ENCODE measurements at regions not wholly inside any gene's neighbourhood (a gene's known extent, or its start where the extent isn't known, plus 50 kb on each side); places are given as distances from the start of the nearest gene placed in this dataset.

DNA sequence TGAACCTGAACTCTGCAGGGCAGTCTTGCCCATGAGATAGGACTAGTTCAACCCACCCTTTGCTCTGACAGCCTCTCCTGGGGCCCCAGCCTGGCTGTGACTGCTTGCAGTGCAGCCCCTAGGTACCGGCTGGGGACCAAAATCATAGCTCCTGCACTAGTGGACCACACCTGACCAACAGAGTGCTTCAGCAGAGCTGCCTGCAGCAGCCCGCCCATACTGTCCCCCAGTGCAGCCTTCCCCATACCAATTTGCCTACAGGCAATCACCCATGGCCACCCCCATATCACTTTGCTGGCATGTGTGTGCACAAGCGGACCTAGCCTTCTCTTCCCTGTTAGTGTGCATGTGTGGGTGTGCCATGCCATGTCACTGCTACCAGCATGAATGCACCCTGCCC is 347.6 kb upstream of the MPDZ start:
- DNase-seq, result no peak

DNA sequence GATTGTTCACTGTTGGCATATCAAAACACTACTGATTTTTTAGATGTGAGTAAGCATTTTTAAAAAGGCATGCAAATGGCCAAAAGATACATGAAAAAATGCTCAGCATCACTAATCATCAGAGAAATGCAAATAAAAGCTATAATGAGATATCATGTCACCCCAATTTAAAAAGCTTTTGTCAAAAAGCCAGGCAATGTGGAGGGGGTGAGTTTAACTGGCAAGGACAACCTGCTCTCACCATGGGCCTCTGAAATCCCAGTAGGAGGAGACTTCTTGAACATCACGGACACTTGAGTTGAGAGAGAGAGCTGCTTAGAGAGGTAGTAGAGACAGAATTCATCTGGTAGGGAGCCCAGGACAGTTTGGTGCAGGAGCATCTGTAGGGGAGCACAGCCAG is 347.1 kb upstream of the MPDZ start:
- DNase-seq, result no peak

DNA sequence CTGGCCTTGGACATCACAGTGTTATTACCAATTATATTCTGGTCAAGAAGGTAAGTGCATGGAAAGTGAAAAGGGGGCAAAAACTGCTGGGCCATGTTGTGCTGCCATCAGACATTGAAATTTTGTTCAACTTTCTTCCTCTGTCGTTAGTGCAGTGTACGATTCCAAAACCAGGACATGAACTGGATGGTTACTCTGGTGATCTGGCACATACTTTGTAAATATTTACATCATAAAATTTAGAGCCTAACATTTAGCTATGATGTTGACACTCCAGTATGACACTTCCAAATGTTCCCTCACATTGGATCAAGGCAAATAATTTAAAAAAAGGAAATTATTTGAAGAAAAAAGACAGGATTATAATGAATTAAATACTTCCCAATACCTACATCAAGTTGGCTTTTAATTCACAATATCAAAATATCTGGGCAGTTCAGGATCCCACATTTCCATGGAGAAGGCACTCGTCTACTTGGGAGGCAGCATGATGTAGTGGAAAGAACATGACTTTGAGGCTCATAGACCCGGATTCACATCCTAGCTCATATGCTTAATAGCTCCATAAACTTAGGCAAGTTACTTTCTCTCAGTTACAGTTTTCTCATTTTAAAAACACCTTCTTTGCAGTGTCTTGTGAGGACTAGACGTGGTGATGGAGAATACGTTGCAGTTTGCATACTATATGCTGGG is 342.5 kb upstream of the MPDZ start:
- no peak for DNase-seq

DNA sequence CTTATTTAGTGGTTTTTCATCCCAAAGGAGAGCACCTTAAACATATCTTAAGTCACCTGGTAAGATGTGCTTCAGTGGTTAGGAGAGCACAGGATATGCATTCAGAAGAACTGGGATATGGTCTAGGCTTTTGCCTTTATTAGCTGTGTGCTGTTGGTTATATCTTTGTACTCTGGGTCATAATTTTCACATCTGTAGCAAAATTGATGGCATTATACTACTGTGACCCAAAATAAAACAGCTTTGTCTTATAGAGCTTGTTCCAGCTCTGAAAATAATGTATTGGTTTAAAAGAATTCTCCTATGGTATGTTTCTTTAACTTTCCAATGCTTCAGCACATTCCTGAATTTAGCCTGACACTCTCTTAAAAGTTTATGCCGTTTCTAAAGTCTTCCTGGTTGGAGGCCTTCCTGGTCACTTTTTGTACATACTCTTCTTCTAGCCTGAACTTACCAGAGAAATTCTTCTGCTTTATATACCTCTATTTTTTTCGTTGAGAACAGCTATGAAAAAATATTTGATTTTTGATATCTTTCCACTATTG is 337.1 kb upstream of the MPDZ start:
- no peak for DNase-seq

DNA sequence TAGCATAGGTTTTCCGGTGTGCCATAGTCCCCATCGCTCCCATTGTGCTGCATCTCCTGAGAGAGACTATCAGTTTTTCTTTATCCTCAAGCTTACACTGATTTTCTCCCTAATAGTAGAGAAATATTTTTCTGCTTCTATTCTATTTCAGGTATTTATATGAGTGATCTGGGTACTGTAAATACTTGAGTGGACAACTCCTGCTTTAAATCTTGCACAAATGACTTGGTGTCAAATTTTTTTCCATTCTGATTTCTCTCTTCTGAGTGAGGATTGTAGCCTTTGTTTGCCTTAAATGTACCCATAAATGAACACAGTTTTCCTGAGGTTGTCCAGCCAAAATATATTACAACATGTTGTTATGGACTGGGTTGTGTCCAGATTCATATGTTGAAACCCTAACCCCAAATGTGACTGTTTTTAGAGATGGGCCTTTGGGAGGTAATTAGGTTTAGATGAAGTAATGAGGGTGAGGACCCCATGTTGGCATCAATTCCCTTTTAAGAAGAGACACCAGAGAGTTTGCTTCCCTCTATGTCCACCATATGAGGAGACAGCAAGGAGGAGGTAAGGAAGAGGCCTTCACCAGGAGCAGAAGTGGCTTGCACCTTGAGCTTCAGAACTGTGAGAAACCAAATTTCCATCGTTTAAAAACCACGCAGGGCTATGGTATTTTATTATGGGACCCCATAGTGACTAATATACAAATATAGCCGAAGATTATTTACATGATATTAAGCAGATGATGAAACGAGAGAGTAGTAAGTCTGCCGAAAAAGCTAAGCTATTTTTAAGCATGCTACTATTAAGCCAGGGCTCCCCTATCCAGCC is 336.4 kb upstream of the MPDZ start:
- DNase-seq, result no peak

DNA sequence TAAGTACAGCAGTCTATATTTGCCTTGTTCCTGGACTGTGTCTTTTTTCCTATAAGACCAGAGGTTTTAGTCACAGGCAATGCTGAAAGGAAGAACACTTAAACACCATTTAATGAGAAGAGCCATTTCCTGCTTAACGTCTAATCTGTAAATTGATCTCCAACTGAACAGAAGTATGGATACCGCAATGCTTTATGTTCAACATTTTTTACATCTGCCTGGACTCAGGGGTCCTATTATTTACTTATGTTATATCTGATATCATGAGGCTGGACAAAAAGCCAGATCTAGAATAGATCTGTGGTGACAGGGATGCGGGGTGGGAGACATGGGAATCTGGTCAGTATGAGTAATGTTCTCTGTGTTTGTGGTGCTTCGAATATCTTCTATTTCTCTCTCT is 334.6 kb upstream of the MPDZ start:
- DNase-seq, result no peak

DNA sequence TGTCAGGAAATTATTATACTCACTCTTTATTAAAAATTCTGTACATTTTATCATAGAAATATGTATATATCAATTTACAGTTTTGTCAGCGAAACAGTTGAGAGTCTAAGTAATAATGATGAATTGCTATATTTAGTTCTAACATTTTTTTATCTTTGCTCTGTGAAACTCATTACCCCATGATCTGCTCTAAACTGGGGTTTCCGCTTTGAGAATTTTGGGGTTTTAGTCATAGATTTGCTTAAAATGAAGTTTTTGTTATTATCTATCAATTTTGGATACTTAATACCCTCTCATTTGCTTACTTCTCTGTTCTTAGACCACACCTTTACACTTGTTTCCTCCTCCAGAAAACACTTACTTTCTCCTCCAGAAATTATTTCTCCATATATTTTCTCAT is 333.8 kb upstream of the MPDZ start:
- no peak for DNase-seq

DNA sequence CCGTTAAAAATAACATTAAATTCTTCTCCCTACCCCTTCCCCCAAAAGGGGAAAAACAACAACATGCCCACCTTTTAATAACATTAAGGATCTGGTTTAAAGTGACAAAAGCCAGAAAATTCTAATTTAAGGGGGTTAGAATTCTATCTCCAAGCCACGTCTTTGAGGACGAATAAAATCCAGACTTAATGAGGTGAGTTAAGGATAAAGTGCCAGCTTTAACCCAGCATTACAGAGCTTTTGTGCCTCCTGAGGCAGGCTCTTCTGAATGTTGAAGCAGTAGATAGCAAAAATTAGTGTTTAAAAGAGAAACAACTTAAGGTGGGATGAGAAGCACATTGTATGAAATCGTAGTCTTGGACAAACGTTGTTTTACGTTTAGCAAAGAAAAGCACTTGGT is 329.0 kb upstream of the MPDZ start:
- DNase-seq, result no peak

DNA sequence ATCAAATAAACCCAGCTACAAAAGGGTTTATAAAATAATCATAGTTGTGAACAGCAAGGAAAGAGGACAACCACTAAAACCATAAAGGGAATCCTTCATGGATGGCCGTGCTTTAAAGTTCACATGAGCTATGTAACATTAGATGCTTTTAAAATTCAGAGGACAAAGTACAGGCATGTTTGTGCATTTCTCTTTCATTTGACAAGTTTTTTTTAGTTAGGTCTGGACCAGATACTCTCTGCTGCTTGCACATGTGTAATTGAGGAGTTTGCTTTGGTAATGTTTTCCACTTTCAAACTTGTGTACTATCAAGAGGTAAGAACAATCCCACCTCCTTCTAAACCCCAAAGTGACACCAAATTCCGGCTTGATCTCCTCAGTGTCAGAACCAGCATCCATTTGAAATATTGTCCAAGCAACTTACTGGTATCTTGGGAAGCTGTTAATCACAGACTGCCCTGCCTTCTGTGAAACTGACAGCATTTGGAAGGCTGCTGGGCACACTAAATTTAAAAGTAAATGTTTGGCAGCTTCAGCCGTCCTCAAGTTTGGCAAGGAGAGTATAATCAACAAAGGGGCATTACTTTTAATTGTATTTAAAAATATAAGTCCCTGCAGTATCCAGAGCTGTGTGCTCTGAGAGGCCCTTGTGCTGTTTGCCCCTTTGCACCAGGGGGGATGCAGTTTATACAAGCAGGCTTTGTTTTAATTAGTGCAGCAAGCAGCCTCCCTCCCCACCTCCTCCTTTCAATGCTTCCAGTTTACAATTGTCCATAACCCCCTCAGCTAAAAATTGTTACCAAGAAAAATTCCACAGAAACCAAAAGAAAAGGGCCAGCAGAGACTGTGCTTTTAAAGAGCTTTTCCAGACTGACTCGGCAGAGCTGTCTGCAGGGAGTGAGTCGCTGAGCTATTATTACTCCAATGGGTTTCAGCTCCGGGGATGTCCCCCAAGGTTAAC is 328.3 kb upstream of the MPDZ start:
- DNase-seq, result no peak

DNA sequence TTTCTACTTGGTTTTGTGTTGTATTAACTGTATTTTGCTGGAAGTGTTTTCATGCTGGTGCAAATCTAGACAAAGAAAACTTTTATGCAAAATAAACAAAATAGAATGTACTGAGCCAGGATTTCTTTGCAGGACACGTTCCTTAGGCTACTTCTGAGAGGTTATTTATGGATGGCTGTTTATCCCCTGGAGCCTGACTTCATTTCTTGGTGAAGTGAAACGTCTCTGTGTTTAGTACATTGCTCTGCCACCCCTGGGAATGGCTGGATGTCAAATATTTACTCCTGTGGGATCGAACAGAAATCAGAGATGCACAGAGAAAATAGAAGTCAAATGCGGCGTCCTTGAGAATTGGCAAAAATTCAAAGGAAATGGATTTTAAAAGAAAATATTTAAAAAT is 327.1 kb upstream of the MPDZ start:
- no peak for DNase-seq

DNA sequence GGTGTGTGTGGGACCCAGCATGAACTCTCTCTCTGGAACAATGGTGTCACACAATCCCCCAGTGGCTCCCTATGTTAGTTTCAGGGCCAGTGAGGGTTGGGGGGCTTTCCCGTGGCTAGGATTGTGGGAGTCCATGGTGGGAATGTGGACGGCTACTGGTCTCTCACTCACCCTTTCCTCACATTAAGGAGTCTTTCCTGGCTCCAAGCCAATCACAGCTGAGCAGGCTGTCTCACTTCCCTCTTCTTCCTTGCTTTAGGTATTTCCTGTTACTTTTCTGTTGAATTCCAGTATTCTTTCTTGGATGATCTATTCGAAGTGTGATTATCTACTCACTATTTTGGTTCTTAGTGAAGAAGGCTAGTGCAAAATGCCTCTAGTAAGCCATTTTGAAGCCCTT is 324.4 kb upstream of the MPDZ start:
- DNase-seq, result no peak

DNA sequence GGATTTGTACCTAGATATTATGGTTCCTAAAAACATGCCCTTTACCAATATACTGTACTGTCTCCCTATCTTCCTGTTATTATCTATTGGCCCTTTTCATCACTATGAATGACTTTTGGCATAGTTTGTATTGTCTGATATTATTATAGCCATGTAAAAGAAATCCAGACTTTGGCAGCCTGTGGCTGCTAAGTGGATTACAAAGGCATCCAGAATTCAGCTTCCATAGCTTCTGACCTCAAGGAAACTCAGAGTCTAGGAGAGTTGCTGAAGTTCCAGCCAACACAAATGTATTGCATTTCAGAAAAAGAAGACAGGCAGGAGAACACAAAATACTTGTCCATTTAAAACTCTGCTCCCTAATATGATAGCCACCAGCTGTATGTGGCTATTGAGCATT is 319.2 kb upstream of the MPDZ start:
- no peak for DNase-seq

DNA sequence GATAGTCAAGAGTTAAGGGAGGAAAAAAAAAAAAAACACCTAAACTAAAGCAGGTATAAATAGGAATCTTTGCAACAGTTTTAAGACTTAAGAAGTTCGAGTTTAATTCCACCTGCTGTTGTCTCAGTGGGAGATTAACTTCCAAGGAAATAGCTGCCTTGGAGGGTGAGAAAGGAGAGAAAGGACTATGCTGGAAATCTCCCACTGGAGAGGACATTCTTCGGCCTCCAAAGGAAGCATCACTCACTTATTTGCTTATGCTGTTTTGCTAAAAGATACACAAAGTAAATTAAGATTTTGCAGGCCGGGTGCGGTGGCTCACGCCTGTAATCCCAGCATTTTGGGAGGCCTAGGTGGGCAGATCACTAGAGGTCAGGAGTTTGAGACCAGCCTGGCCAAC is 317.9 kb upstream of the MPDZ start:
- no peak for DNase-seq

DNA sequence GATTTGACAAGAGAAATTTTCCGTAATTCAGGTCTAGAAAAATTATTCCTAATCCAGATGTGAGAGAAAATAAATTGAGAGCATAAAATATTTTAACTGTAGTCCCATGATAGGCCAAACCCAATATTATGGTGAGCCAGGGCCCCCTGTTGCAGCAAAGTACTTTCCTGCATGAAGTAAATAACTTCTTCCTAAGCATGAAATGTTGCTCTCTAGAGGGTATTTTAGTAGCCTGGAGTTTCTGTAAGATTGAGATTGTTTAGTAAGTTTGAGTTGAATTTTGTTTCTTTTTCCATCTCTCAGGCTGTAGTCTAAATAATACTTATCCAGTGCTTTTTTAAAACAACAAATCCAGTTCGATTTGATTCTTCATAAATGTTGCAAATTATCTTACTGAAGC is 317.5 kb upstream of the MPDZ start:
- no peak for DNase-seq

DNA sequence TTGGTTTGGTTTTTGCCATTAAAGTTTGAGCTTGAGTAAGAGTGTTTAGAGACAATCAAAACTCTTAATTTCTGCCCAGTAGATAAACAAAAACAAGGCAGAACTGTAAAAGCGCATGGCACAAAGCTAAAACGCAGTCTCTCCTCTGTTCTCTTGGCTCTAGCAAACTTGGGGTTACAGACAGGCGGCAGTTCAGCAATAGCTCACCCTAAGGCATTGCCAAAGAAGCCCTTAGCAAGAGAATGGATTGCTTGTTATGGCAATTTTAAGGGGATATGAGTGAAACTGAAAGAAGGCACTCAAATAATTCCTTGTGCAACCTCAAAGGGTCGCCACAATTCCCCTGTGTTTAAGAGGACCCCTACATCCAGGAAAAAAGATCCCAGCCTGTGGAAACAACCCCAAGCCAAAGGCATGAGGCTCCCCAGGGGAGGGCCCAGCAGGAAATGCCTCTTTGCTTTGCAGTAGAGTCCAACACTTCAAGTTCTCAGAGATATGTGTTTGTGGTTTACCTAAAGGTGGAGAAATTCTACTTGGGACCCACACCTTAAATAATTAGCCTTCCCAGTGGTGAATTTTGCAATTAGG is 317.0 kb upstream of the MPDZ start:
- no peak for DNase-seq

DNA sequence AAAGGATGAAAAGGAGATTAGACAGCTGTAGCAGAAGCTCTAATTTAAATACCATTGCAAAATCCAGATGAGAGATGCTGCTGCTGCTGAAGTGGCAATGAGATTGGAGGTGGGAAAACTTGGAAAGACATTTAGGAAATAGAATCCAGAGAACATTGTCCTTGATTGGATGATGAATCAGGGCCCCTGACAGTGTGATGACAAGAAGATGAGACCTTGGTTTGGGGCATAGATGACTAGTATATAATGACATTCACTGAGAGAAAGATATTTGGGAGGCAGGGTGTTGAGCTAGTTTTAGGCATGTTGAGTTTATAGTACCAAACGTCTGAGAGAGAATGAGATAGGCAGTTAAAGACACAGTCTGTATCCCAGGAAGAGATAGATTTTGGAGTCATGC is 311.5 kb upstream of the MPDZ start:
- no peak for DNase-seq

DNA sequence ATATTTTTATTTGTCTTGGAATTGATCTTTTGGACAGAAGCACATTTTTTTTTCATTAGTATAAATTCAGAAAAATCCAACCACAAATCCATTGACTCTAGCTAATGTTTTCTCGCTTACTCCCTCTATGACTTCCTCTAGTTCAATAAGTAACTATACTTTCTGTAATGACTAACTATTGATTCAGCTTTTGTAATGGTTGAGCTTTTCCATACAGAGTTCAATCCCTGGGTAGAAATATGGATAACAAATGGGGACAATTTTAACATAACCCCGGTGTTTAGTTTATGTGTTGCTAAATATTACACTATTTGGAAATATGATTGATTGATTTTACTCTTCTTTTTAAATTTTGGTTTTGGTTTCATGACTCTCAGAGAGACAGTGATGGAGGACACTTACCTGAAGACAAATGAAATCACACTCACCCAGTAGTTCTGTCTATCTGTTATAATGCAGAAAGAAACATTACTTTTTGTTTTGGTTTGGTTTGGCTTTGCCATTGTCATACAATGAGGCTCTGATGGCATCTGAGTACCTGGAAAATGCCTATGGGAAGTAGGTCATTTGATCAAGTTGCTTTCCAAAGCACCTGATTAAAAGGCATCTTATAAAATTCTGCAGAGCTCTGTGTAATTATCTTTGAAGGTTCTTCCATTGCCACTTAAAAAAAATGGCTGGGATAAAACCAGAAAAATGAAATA is 309.7 kb upstream of the MPDZ start:
- no peak for DNase-seq

DNA sequence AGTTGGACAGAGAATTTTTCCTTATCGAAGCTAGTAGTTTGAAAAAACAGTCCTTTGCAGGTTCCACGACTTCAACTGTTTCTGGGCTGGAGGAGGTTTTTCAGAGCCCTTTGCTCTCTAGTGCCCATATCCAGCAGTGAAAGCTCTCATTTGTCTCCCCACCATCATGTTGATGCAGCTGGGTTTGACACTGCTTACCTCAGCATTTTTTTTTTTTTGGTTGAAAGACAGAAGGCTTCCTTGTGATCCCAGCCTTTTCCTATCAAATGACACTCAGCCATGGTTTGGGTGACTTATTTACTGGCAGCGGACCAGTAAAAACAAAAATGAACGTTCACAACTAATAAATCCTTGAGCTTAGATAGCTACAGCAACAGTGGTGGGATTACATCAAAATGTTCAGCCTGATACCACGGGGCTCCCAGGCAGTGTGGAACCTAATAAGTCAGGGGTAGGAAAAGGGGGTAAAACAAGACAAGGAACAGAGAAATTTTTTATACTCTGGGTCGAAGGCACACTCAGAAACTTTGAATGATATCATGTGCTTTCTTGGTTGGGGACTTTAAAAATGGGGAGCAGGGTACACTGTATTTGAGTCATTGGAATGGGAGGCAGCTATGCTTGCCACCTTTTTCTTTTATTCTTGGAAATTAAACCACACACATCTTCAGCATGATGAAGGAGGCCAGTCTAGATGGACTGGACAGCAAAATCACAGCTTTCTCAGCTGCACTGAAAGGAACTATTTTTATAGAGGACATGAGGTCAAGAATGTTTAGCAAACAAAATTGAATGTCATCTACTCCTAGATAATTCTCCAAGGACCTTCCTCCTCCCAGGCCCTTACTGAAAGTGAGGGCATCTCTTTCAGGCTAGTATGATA is 308.9 kb upstream of the MPDZ start:
- no peak for DNase-seq

DNA sequence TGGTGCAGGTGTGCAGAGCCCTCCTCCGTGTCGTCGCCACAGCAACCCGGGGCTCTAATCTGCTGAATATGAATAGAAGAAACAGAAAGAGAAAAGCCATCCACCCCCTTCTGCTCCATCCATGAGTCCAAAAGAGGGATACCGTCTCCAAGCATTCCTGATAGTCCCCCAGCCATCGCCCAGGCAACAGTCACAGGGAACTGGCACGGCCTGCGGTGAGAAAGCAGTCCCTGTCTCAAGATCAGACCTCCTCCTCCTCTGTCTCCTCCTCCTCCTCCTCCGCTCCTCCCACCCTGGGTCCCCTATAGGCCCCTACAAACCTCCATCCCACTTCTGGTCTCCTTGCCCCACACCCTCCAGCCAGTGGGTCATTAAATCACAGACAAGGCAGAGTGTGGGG is 308.1 kb upstream of the MPDZ start:
- DNase-seq, result no peak

DNA sequence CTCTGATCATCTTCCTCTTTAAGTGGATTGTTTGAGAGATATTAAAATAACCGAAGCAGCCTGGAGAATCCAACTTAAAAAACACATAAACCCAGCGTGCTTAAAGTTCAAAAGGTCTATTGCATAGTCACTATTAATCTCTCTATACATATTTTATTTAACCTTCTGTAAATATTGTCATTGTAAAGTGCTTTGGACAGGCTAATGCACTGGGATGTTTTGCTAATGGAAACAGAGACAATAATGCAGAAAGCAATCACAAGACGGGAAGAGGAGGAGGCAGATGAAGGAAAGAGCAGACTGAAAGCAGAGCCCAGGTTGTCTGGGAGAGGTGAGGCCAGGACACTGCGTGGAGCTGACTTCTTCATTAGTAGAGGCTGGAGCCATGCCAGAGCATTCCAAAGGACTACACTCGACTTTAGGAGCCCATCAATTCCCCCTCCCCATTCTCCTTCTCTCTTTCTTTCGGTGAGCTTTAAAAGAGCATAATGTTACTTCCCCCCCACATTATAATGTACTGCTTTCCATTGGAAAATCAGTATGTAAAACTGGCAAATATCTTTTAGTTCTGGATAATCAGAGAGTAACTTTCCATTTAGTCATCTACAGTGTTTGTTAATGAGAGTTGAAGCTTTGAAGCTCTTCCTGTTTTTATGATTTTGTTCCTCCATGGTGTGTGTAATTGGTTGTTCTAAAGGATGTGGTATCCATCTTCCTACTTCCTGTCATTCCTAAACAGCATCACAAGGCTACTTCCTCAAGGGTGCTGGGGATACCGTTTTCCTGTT is 307.3 kb upstream of the MPDZ start:
- DNase-seq, result no peak

All from CD4-positive, alpha-beta T cell treated with Interferon alpha-2 for 1 hour (primary cell).